Panc1 (cell line): ENCODE measurements at regions not wholly inside any gene's neighbourhood (a gene's known extent, or its start where the extent isn't known, plus 50 kb on each side); places are given as distances from the start of the nearest gene placed in this dataset.

ENCODE experiments used
- ATAC-seq: fragments of 200-7000 bp; cut with Tn5 transposase; 2 replicates; pipeline ENCODE4 v1.9.1; 2020; ENCODE audit warnings: mild to moderate bottlenecking, moderate library complexity
- BruUV-seq: library from RNA; stranded (reverse); fragments of 400-500 nt; replicated peaks from 2 replicates; lab custom pipeline; 2021; lab: Mats Ljungman, UMichigan
- CTCF ChIA-PET: fragments of 300-600 bp; sonication (Branson Sonifier 250); formaldehyde crosslinking; loops from one replicate; lab custom pipeline; 2022; ENCODE audit warnings: antibody characterized with exemption; lab: Charles Lee
- POLR2A ChIA-PET: fragments of 300-600 bp; sonication (Branson Sonifier 250); formaldehyde crosslinking; loops from one replicate; lab custom pipeline; 2022; ENCODE audit warnings: antibody characterized with exemption; lab: Charles Lee
- DNase-seq: peaks from one replicate; pipeline ENCODE4 v3.0.0-alpha.2; 2010; ENCODE audit warnings: low read depth, low spot score
- H3K27ac ChIP-seq: 2 replicates; pipeline ENCODE4 v1.5.1; 2011; ENCODE audit warnings: mild to moderate bottlenecking, low read length, inconsistent platforms
- H3K27me3 ChIP-seq: fragments of 200-500 bp; sonication (Bioruptor generic); 2 replicates; pipeline ENCODE4 v1.6.0; 2014; ENCODE audit warnings: low read length, inconsistent platforms; ENCODE audit not compliant: control insufficient read depth, insufficient read depth
- H3K36me3 ChIP-seq: fragments of 200-500 bp; sonication (Bioruptor generic); 2 replicates; pipeline ENCODE4 v1.5.1; 2014; ENCODE audit warnings: inconsistent platforms, mild to moderate bottlenecking, low read length, moderate library complexity; ENCODE audit not compliant: control insufficient read depth, insufficient read depth
- H3K4me1 ChIP-seq: 2 replicates; pipeline ENCODE4 v1.5.1; 2011; ENCODE audit warnings: inconsistent platforms, mild to moderate bottlenecking, low read length, moderate library complexity; ENCODE audit not compliant: control insufficient read depth, insufficient read depth
- H3K4me3 ChIP-seq, 2 experiments: 2 replicates each; pipeline ENCODE4 v1.5.1; 2011 to 2012; ENCODE audit warnings: low read depth in 2 of 2, low read length in 2 of 2, mild to moderate bottlenecking in 2 of 2, inconsistent platforms in 1 of 2, moderate library complexity in 1 of 2
- H3K9me3 ChIP-seq: fragments of 200-500 bp; sonication (Bioruptor generic); 2 replicates; pipeline ENCODE4 v1.5.1; 2014; ENCODE audit warnings: low read depth, mild to moderate bottlenecking, inconsistent platforms, low read length, moderate library complexity; ENCODE audit not compliant: control insufficient read depth, insufficient read depth
- CTCF ChIP-seq: fragments of 450-650 bp; IDR thresholded peaks from 2 replicates; pipeline ENCODE4 v1.5.1; 2017; ENCODE audit warnings: mild to moderate bottlenecking
- POLR2AphosphoS5 ChIP-seq: IDR thresholded peaks from 2 replicates; pipeline ENCODE4 v1.6.1; 2012; ENCODE audit warnings: mild to moderate bottlenecking, low read depth, low read length, moderate library complexity
- SIN3A ChIP-seq: IDR thresholded peaks from 2 replicates; pipeline ENCODE4 v1.6.1; 2012; ENCODE audit warnings: low read depth, mild to moderate bottlenecking, low read length, moderate library complexity, borderline replicate concordance; ENCODE audit not compliant: insufficient read depth
- TCF7L2 ChIP-seq: IDR thresholded peaks from 2 replicates; pipeline ENCODE4 v1.6.1; 2011; ENCODE audit warnings: mild to moderate bottlenecking, low read depth, low read length, inconsistent platforms
- in situ Hi-C: cut with HindIII; loops from 2 replicates; pipeline ENCODE4 v1.10.0; 2016; ENCODE audit warnings: low sequenced_read_pairs, low pct_unique_long_range_greater_than_20kb
- intact Hi-C: fragments of 100-400 bp; cut with micrococcal nuclease; formaldehyde crosslinking; loops from one replicate; pipeline ENCODE4 v1.10.0; 2022; ENCODE audit not compliant: unreplicated experiment
- TF ChIP-seq, protein P1 (sequence below), 2 experiments: IDR thresholded peaks; 2 replicates each; pipeline ENCODE4 v1.6.1; 2011 to 2012; ENCODE audit warnings: low read depth in 2 of 2, control low read depth in 1 of 2, low read length in 1 of 2, mild to moderate bottlenecking in 1 of 2, moderate library complexity in 1 of 2; ENCODE audit not compliant: insufficient read depth in 1 of 2

GRCh38 chr2:203654826-203655225, 51.6 kb upstream of the CD28 start:
- Histone ChIP-seq H3K4me3 (no peak overlapping the region), H3K27me3 (no peaks in the 10 kb centered on the region), H3K9me3 (no peaks in the 10 kb centered on the region), H3K27ac (no peak overlapping the region), H3K36me3 (no peaks in the 10 kb centered on the region), H3K4me1 (peaks cover 5% of the 10 kb centered on the region; the same call in 1 of the 2 replicates)
- no peak for ATAC-seq
- TF ChIP-seq CTCF, result no peak
- TF ChIP-seq, protein P1, sequence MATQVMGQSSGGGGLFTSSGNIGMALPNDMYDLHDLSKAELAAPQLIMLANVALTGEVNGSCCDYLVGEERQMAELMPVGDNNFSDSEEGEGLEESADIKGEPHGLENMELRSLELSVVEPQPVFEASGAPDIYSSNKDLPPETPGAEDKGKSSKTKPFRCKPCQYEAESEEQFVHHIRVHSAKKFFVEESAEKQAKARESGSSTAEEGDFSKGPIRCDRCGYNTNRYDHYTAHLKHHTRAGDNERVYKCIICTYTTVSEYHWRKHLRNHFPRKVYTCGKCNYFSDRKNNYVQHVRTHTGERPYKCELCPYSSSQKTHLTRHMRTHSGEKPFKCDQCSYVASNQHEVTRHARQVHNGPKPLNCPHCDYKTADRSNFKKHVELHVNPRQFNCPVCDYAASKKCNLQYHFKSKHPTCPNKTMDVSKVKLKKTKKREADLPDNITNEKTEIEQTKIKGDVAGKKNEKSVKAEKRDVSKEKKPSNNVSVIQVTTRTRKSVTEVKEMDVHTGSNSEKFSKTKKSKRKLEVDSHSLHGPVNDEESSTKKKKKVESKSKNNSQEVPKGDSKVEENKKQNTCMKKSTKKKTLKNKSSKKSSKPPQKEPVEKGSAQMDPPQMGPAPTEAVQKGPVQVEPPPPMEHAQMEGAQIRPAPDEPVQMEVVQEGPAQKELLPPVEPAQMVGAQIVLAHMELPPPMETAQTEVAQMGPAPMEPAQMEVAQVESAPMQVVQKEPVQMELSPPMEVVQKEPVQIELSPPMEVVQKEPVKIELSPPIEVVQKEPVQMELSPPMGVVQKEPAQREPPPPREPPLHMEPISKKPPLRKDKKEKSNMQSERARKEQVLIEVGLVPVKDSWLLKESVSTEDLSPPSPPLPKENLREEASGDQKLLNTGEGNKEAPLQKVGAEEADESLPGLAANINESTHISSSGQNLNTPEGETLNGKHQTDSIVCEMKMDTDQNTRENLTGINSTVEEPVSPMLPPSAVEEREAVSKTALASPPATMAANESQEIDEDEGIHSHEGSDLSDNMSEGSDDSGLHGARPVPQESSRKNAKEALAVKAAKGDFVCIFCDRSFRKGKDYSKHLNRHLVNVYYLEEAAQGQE (IDR thresholded peaks at IDR 0.05; ENCODE audit: insufficient read depth in 1 of 2, low read depth in 2 of 2, low read length in 1 of 2), result no peak
- TF ChIP-seq TCF7L2, result no peak
- ChIA-PET CTCF (interaction anchor here (0.7 kb wide), 1 partner anchor 12 kb away, joined by 8 read pairs; no protein-coding TSS in a partner anchor), POLR2A (no interaction called here)
- no TSS peak for BruUV-seq
- intact Hi-C loops (loop anchor here (10.0 kb wide), 1 partner anchor 160 kb away; no protein-coding TSS in a partner anchor), in situ Hi-C loops (no loop called here)
- no peak for DNase-seq

GRCh38 chr2:203656522-203657287, 49.7 kb upstream of the CD28 start:
- DNase-seq (no peak), ATAC-seq (no peak)
- BruUV-seq, result no TSS peak
- intact Hi-C loops (loop anchor here (10.0 kb wide), 1 partner anchor 158 kb away; no protein-coding TSS in a partner anchor), in situ Hi-C loops (no loop called here)
- TF ChIP-seq TCF7L2, result no peak
- TF ChIP-seq POLR2AphosphoS5, result no peak
- no peak for TF ChIP-seq SIN3A
- TF ChIP-seq, protein P1 (IDR thresholded peaks at IDR 0.05; ENCODE audit: insufficient read depth in 1 of 2, low read depth in 2 of 2, low read length in 1 of 2), result no peak
- TF ChIP-seq CTCF, result no peak
- H3K9me3 ChIP-seq, result no peaks in the 10 kb centered on the region
- ChIA-PET POLR2A (no interaction called here), CTCF (no interaction called here)
- H3K36me3 ChIP-seq, result no peaks in the 10 kb centered on the region
- H3K27me3 ChIP-seq, result no peaks in the 10 kb centered on the region
- no peak overlapping the region for H3K27ac ChIP-seq
- H3K4me3 ChIP-seq, result no peak overlapping the region
- no peaks in the 10 kb centered on the region for H3K4me1 ChIP-seq
